Transverse colon (tissue), 4 donors: ENCODE measurements at regions not wholly inside any gene's neighbourhood (a gene's known extent, or its start where the extent isn't known, plus 50 kb on each side); places are given as distances from the start of the nearest gene placed in this dataset.

Experiments
- DNase-seq: peaks from one replicate; pipeline ENCODE4 v3.0.0-alpha.2; 2019
- H3K27ac ChIP-seq, 4 donors: fragments of 200-600 bp; sonication (generic); 2 replicates each; pipeline ENCODE4 v1.5.1; 2016 to 2018; ENCODE audit warnings: inconsistent platforms in 4 of 4
- H3K27me3 ChIP-seq: fragments of 200-600 bp; sonication (generic); 2 replicates; pipeline ENCODE4 v1.5.1; 2017; ENCODE audit warnings: inconsistent platforms
- H3K36me3 ChIP-seq, 4 donors: fragments of 200-600 bp; sonication (generic); 2 replicates each; pipeline ENCODE4 v1.5.1; 2017 to 2019; ENCODE audit warnings: inconsistent platforms in 4 of 4
- H3K4me1 ChIP-seq, 4 donors: fragments of 200-600 bp; sonication (generic); 2 replicates each; pipeline ENCODE4 v1.5.1; 2017 to 2020; ENCODE audit warnings: inconsistent platforms in 4 of 4
- H3K4me3 ChIP-seq, 4 donors: fragments of 200-600 bp; sonication (generic); 1 replicate in 1 of 4; 2 replicates in 3 of 4; pipeline versions ENCODE4 v1.5.1 to v1.6.1; 2017 to 2019; ENCODE audit warnings: inconsistent platforms in 4 of 4
- H3K9me3 ChIP-seq, 2 donors: fragments of 200-600 bp; sonication (generic); 2 replicates each; pipeline ENCODE4 v1.5.1; 2017 to 2019; ENCODE audit warnings: inconsistent platforms in 2 of 2
- CTCF ChIP-seq, 5 experiments: fragments of 200-600 bp in 3 of 5; fragments of 450-650 bp in 2 of 5; sonication (generic) in 3 of 5; IDR thresholded peaks; 1 replicate in 2 of 5; 2 replicates in 3 of 5; pipeline ENCODE4 v1.5.1; 2016 to 2017; ENCODE audit warnings: antibody characterized with exemption in 5 of 5, inconsistent platforms in 3 of 5, mild to moderate bottlenecking in 2 of 5, moderate library complexity in 1 of 5
- EP300 ChIP-seq: sonication (generic); formaldehyde crosslinking; IDR thresholded peaks from one replicate; pipeline ENCODE4 v1.6.1; 2017; ENCODE audit warnings: antibody characterized with exemption, low read depth
- POLR2A ChIP-seq: fragments of 450-650 bp; IDR thresholded peaks from one replicate; pipeline ENCODE4 v1.6.1; 2016; ENCODE audit warnings: antibody characterized with exemption, mild to moderate bottlenecking, moderate library complexity
- POLR2AphosphoS5 ChIP-seq, 3 donors: sonication (generic); formaldehyde crosslinking; IDR thresholded peaks; one replicate each; pipeline ENCODE4 v1.6.1; 2016; ENCODE audit warnings: antibody characterized with exemption in 3 of 3
- WGBS, 2 donors: methylation state at CpG; one replicate each; pipeline ENCODE4 v1.1.5; 2018; ENCODE audit warnings: low coverage in 1 of 2; 5-methylcytosine and 5-hydroxymethylcytosine counted together
- in situ Hi-C, 4 donors: fragments of 200-750 bp; cut with MboI; loops; one replicate each; pipeline versions ENCODE4 v1.15.0 to v1.15.1; 2017; ENCODE audit warnings: low sequenced_read_pairs in 3 of 4, low pct_ligation_motif_present in 1 of 4, low pct_unique_long_range_greater_than_20kb in 1 of 4
- intact Hi-C: fragments of 100-400 bp; cut with DNase I; formaldehyde crosslinking; loops from one replicate; pipeline ENCODE4 v1.15.1; 2023; ENCODE audit warnings: low total_unique reads

DNA sequence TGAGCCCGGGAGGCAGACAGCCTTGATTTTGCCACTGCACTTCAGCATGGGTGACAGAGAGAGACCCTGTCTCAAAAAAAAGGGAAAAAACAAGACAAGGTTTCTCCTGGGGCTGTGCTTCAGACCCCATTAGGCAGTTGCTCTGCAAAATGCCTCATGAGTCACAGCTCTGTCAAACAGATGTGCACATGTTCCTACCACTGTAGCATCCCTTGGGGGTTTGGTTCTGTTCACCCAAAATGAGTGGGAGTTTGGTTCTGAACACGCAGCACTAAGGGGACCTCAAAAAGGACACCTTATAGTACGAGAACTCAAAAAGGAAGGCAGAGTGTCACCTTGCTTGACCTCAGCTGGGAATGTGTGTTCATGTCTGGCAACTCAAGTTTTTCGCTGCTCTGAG is 134.9 kb downstream of the RPIA start:
- 66 to 71% methylated on average over 2 to 4 of the region's 4 CpGs for WGBS, 2 donors
- H3K27ac ChIP-seq = no peak overlapping the region
- H3K4me3 ChIP-seq = no peak overlapping the region
- no peaks in the 10 kb centered on the region for H3K36me3 ChIP-seq
- H3K4me1 ChIP-seq = no peaks in the 10 kb centered on the region
- no peak for TF ChIP-seq EP300
- H3K27me3 ChIP-seq = no peaks in the 10 kb centered on the region
- no peaks in the 10 kb centered on the region for H3K9me3 ChIP-seq
- in situ Hi-C loops = no loop called here
- no peak for DNase-seq
- intact Hi-C loops = no loop called here

DNA sequence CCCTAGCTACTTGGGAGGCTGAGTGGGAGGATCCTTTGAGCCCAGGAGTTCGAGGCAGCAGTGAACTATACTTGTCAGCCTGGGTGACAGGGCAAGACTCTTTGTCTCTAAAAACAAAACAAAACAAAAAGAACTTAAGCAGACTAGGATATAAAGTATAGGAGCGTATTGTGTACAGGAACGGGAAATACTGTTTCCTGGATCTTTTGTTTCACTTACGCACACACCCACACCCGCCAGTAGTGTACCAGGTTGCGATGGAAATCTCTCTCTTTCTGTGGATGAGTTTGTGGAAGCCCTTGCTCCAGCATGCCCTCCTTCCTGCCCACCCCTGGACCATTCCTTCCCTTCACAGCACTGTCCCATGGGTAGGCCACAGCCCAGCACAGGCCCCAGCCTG is 136.3 kb downstream of the RPIA start:
- no peak for TF ChIP-seq POLR2A
- TF ChIP-seq POLR2AphosphoS5 (IDR thresholded peaks at IDR 0.05) = no peak
- no peak for TF ChIP-seq CTCF (IDR thresholded peaks at IDR 0.05)
- no peak for TF ChIP-seq EP300
- no peak overlapping the region for H3K27ac ChIP-seq

GRCh38 chr2:88828397-88829137 is 137.1 kb downstream of the RPIA start:
- H3K36me3 ChIP-seq = no peaks in the 10 kb centered on the region
- TF ChIP-seq CTCF (IDR thresholded peaks at IDR 0.05) (no peak), POLR2A (no peak), POLR2AphosphoS5 (IDR thresholded peaks at IDR 0.05) (no peak), EP300 (no peak)
- in situ Hi-C loops (no loop called here), intact Hi-C loops (no loop called here)
- no peaks in the 10 kb centered on the region for H3K4me1 ChIP-seq
- no peaks in the 10 kb centered on the region for H3K27me3 ChIP-seq
- no peaks in the 10 kb centered on the region for H3K9me3 ChIP-seq
- H3K27ac ChIP-seq = no peak overlapping the region
- H3K4me3 ChIP-seq = no peak overlapping the region
- no peak for DNase-seq
- WGBS, 2 donors = 76 to 87% methylated on average over 3 to 13 of the region's 13 CpGs

More for the DNA sequence above, 136.3 kb downstream of the RPIA start:
- no peaks in the 10 kb centered on the region for H3K36me3 ChIP-seq
- no peaks in the 10 kb centered on the region for H3K4me1 ChIP-seq
- no peaks in the 10 kb centered on the region for H3K9me3 ChIP-seq
- intact Hi-C loops = no loop called here
- no peaks in the 10 kb centered on the region for H3K27me3 ChIP-seq
- no peak overlapping the region for H3K4me3 ChIP-seq
- 80 to 82% methylated on average over 2 to 6 of the region's 6 CpGs for WGBS, 2 donors
- no peak for DNase-seq
- in situ Hi-C loops = no loop called here

DNA sequence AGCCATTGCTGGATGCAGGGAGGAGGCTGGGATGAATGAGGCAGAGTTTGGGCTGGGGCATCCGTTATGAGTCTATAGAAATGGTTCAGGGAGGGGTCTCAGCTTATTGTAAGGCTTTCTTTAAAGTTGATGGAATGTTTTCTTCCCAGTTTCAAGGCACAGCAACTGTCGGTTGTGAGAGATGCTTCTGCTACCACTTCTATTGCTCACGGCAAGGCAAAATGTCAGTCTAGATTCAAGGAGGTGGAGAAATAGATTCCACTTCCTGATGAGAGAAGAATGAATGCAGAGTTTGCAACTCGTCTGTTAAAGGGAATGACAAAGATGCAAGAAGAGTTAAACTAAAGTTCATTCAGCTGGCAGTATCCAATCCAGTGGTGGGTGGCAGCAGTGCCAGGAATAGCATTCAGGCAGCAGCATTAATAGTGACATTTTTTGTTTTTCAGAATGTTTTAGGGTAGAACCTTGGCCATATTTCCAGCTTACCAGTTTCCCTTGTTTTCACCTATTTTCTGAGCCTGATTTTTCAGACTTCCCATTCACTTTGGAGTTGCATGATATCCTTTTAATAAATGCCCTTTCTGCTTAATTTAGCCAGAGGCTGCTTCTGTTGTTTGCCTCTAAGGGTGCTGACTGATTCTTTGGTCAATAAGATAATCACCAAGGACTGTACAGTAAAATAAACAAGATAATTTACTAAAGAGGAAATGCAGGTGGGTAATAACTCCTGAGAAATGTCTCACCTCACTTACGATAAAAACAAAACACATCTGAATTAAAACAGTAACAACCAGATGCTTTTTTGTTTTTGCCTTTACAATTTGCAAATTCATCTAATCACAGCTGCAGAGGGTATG is 138.4 kb downstream of the RPIA start:
- WGBS, 2 donors = 46 to 65% methylated on average over 4 to 5 of the region's 5 CpGs
- intact Hi-C loops (no loop called here), in situ Hi-C loops (no loop called here)
- no peaks in the 10 kb centered on the region for H3K4me1 ChIP-seq
- no peaks in the 10 kb centered on the region for H3K9me3 ChIP-seq
- no peak for DNase-seq
- no peak for TF ChIP-seq CTCF (IDR thresholded peaks at IDR 0.05)
- no peak for TF ChIP-seq EP300
- no peak for TF ChIP-seq POLR2AphosphoS5 (IDR thresholded peaks at IDR 0.05)
- no peak for TF ChIP-seq POLR2A
- no peak overlapping the region for H3K4me3 ChIP-seq
- no peaks in the 10 kb centered on the region for H3K27me3 ChIP-seq
- peak overlapping the region in 1 of 4 donors; percentile 17 for H3K27ac ChIP-seq
- no peaks in the 10 kb centered on the region for H3K36me3 ChIP-seq
